ENCODE measurements at regions not wholly inside any gene's neighbourhood (a gene's known extent, or its start where the extent isn't known, plus 50 kb on each side); places are given as distances from the start of the nearest gene placed in this dataset.
"Not testable (repeated sequence)": the region's sequence is repeated elsewhere in the genome, so short reads cannot be mapped to it uniquely, and the experiment has no call there.

- no peaks in the 10 kb centered on the region for H3K27me3 ChIP-seq (replicated peaks; ENCODE audit: control insufficient read depth, insufficient read depth, low read length)
- H3K4me3 ChIP-seq (replicated peaks; ENCODE audit: low read depth, low read length), result no peak overlapping the region
- TF ChIP-seq CTCF (IDR thresholded peaks at IDR 0.05; ENCODE audit: insufficient read depth, low read length, poor library complexity, severe bottlenecking), result no peak
- DNase-seq (ENCODE audit: extremely low read depth, insufficient read length), result no peak
- H3K36me3 ChIP-seq (ENCODE audit: control insufficient read depth, insufficient read depth, low read length), result no peaks in the 10 kb centered on the region; the same call in 1 of the 2 replicates
Measured at GRCh38 chr10:45548068-45548467, 124.5 kb downstream of the ZFAND4 start.

GRCh38 chr10:45547207-45547606 is 125.4 kb downstream of the ZFAND4 start:
- Histone ChIP-seq H3K4me3 (replicated peaks; ENCODE audit: low read depth, low read length) (no peak overlapping the region), H3K27me3 (replicated peaks; ENCODE audit: control insufficient read depth, insufficient read depth, low read length) (no peaks in the 10 kb centered on the region), H3K36me3 (ENCODE audit: control insufficient read depth, insufficient read depth, low read length) (no peaks in the 10 kb centered on the region; the same call in 1 of the 2 replicates)
- DNase-seq (ENCODE audit: extremely low read depth, insufficient read length), result no peak
- TF ChIP-seq CTCF (IDR thresholded peaks at IDR 0.05; ENCODE audit: insufficient read depth, low read length, poor library complexity, severe bottlenecking), result no peak

DNA sequence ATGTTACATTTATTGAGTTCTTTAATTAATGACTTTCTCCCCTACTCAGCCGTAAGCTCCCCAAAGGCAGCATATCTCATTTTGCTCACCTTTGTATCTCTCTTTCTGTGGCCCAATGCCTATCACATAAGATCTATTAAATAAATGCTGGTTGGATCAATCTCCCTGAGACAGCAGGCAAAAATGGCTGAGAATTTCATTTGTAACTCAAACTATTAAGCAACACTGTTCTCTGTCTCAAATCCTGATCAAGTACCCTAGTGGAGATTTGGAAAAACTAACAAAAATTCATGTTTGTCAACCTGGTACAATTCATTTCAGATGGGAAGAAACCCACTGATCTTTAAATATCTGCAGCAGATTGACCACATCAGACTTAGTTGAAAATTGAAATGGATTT is 127.4 kb downstream of the ZFAND4 start:
- no peak for TF ChIP-seq CTCF (IDR thresholded peaks at IDR 0.05; ENCODE audit: insufficient read depth, low read length, poor library complexity, severe bottlenecking)

DNA sequence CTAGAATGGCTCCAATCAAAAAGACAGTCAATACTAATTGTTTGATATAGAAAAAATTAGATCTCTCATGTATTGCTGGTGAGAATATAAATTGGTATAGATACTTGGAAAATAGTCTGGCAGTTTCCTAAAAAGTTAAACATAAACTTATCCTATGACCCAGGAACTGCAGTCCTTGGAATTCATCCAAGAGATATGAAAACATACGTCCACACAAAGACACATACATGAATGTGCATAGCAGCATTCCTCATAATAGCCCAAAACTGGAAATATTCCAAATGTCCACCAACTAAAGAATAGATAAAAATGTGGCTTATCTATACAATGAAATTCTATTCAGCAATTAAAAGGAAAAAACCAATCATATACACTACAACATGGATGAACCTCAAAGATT is 128.4 kb downstream of the ZFAND4 start:
- no peak for DNase-seq (ENCODE audit: extremely low read depth, insufficient read length)
- Histone ChIP-seq H3K36me3 (ENCODE audit: control insufficient read depth, insufficient read depth, low read length) (no peaks in the 10 kb centered on the region; the same call in 1 of the 2 replicates), H3K4me3 (replicated peaks; ENCODE audit: low read depth, low read length) (no peak overlapping the region), H3K27me3 (replicated peaks; ENCODE audit: control insufficient read depth, insufficient read depth, low read length) (no peaks in the 10 kb centered on the region)
- TF ChIP-seq CTCF (IDR thresholded peaks at IDR 0.05; ENCODE audit: insufficient read depth, low read length, poor library complexity, severe bottlenecking), result no peak

More for the DNA sequence above, 127.4 kb downstream of the ZFAND4 start:
- no peak for DNase-seq (ENCODE audit: extremely low read depth, insufficient read length)
- no peaks in the 10 kb centered on the region for H3K27me3 ChIP-seq (replicated peaks; ENCODE audit: control insufficient read depth, insufficient read depth, low read length)
- no peak overlapping the region for H3K4me3 ChIP-seq (replicated peaks; ENCODE audit: low read depth, low read length)
- H3K36me3 ChIP-seq (ENCODE audit: control insufficient read depth, insufficient read depth, low read length), result no peaks in the 10 kb centered on the region; the same call in 1 of the 2 replicates

- not testable (repeated sequence) for H3K36me3 ChIP-seq (ENCODE audit: control insufficient read depth, insufficient read depth, low read length); H3K27me3 ChIP-seq (replicated peaks; ENCODE audit: control insufficient read depth, insufficient read depth, low read length); H3K4me3 ChIP-seq (replicated peaks; ENCODE audit: low read depth, low read length); DNase-seq (ENCODE audit: extremely low read depth, insufficient read length)
Measured at GRCh38 chr10:45541032-45541431, 131.5 kb downstream of the ZFAND4 start.

- not testable (repeated sequence) for H3K4me3 ChIP-seq (replicated peaks; ENCODE audit: low read depth, low read length); H3K36me3 ChIP-seq (ENCODE audit: control insufficient read depth, insufficient read depth, low read length); H3K27me3 ChIP-seq (replicated peaks; ENCODE audit: control insufficient read depth, insufficient read depth, low read length); DNase-seq (ENCODE audit: extremely low read depth, insufficient read length)
Measured at GRCh38 chr10:45540589-45540988, 132.0 kb downstream of the ZFAND4 start.

GRCh38 chr10:45539569-45539968 is 133.0 kb downstream of the ZFAND4 start:
- DNase-seq (ENCODE audit: extremely low read depth, insufficient read length); H3K36me3 ChIP-seq (ENCODE audit: control insufficient read depth, insufficient read depth, low read length); H3K27me3 ChIP-seq (replicated peaks; ENCODE audit: control insufficient read depth, insufficient read depth, low read length); H3K4me3 ChIP-seq (replicated peaks; ENCODE audit: low read depth, low read length): not testable (repeated sequence)

All from GM06990 (cell line).